GM12878 (cell line): ENCODE measurements at regions not wholly inside any gene's neighbourhood (a gene's known extent, or its start where the extent isn't known, plus 50 kb on each side); places are given as distances from the start of the nearest gene placed in this dataset.

Experiments
- ATAC-seq: fragments of 200-7000 bp; cut with Tn5 transposase; 3 replicates; pipeline ENCODE4 v1.9.1; 2020; ENCODE audit warnings: mild to moderate bottlenecking, moderate library complexity
- BruUV-seq: library from RNA; stranded (reverse); fragments of 400-500 nt; replicated peaks from 2 replicates; lab custom pipeline; 2021; lab: Mats Ljungman, UMichigan
- CTCF ChIA-PET: fragments of 300-600 bp; sonication (Branson Sonifier 250); formaldehyde crosslinking; extraction: SDS; loops from one replicate; lab custom pipeline; 2021; ENCODE audit warnings: inconsistent platforms; lab: Yijun Ruan, JAX
- POLR2A ChIA-PET: fragments of 350-600 bp; formaldehyde crosslinking; extraction: SDS; loops from one replicate; lab custom pipeline; 2021; ENCODE audit warnings: inconsistent platforms; lab: Charles Lee
- RAD21 ChIA-PET: fragments of 300-600 bp; sonication (Branson Sonifier 250); formaldehyde crosslinking; loops from one replicate; lab custom pipeline; 2023; ENCODE audit warnings: antibody characterized with exemption; ENCODE audit not compliant: unreplicated experiment; lab: Charles Lee
- SMC1A ChIA-PET: fragments of 300-600 bp; sonication (Branson Sonifier 250); formaldehyde crosslinking; loops from one replicate; lab custom pipeline; 2023; ENCODE audit not compliant: unreplicated experiment, uncharacterized antibody; lab: Charles Lee
- DNase-seq: peaks from one replicate; pipeline ENCODE4 v3.0.0-alpha.2; 2011; ENCODE audit warnings: low read depth, low spot score
- FAIRE-seq: peaks from 3 replicates; lab custom pipeline; 2011; peaks lifted over from hg19 to GRCh38; lab: Jason Lieb, UNC
- H2AFZ ChIP-seq: 2 replicates; pipeline ENCODE4 v1.6.0; 2011; ENCODE audit warnings: low read depth, low read length, control low read depth; ENCODE audit not compliant: control insufficient read depth
- H3K27ac ChIP-seq: 2 replicates; pipeline ENCODE4 v1.5.1; 2011; ENCODE audit warnings: control low read depth; ENCODE audit not compliant: control insufficient read depth, insufficient read depth
- H3K27me3 ChIP-seq, 2 experiments: replicated peaks in 1 of 2; 2 replicates each; pipeline versions ENCODE4 v1.6.0 to v1.6.1; 2011; ENCODE audit warnings: low read length in 1 of 2; ENCODE audit not compliant: control insufficient read depth in 2 of 2, insufficient read depth in 2 of 2
- H3K36me3 ChIP-seq, 2 experiments: 2 replicates each; pipeline ENCODE4 v1.5.1; 2011; ENCODE audit warnings: low read length in 1 of 2; ENCODE audit not compliant: control insufficient read depth in 2 of 2, insufficient read depth in 2 of 2
- H3K4me1 ChIP-seq: 2 replicates; pipeline ENCODE4 v1.6.1; 2011; ENCODE audit warnings: mild to moderate bottlenecking, low read length, moderate library complexity, mixed read lengths; ENCODE audit not compliant: control insufficient read depth, insufficient read depth
- H3K4me2 ChIP-seq: 2 replicates; pipeline ENCODE4 v1.6.0; 2011; ENCODE audit warnings: control low read depth; ENCODE audit not compliant: control insufficient read depth, insufficient read depth
- H3K4me3 ChIP-seq: fragments of 200-600 bp; sonication (generic); 2 replicates; pipeline ENCODE4 v1.5.1; 2016
- H3K79me2 ChIP-seq: 2 replicates; pipeline ENCODE4 v1.6.0; 2011; ENCODE audit warnings: low read length; ENCODE audit not compliant: control insufficient read depth, insufficient read depth
- H3K9ac ChIP-seq: 2 replicates; pipeline ENCODE4 v1.8.0; 2011; ENCODE audit warnings: low read length, control low read depth, mixed read lengths; ENCODE audit not compliant: control insufficient read depth, insufficient read depth
- H3K9me3 ChIP-seq: replicated peaks from 3 replicates; pipeline ENCODE4 v1.5.1; 2011; ENCODE audit warnings: mild to moderate bottlenecking, low read length; ENCODE audit not compliant: control insufficient read depth, insufficient read depth
- H4K20me1 ChIP-seq: 2 replicates; pipeline ENCODE4 v1.6.0; 2011; ENCODE audit not compliant: control insufficient read depth, insufficient read depth
- BRCA1 ChIP-seq: IDR thresholded peaks from 2 replicates; pipeline ENCODE4 v1.6.1; 2011; ENCODE audit warnings: low read depth, low read length, improper control_type of control experiment
- CHD2 ChIP-seq: IDR thresholded peaks from 2 replicates; pipeline ENCODE4 v1.6.1; 2011; ENCODE audit warnings: low read depth, low read length, improper control_type of control experiment, borderline replicate concordance
- CUX1 ChIP-seq: IDR thresholded peaks from 2 replicates; pipeline ENCODE4 v1.6.1; 2012; ENCODE audit warnings: improper control_type of control experiment, low read depth, low read length; ENCODE audit not compliant: insufficient replicate concordance
- ELK1 ChIP-seq: IDR thresholded peaks from 2 replicates; pipeline ENCODE4 v1.6.1; 2012; ENCODE audit warnings: low read depth, low read length, improper control_type of control experiment
- MTA2 ChIP-seq: fragments of 450-650 bp; IDR thresholded peaks from 2 replicates; pipeline ENCODE4 v1.6.1; 2016; ENCODE audit warnings: low read depth, mild to moderate bottlenecking, moderate library complexity
- POU2F2 ChIP-seq: IDR thresholded peaks from 3 replicates; pipeline ENCODE4 v1.6.1; 2011; ENCODE audit warnings: low read depth, mild to moderate bottlenecking, low read length, borderline replicate concordance
- STAT1 ChIP-seq: fragments of 450-650 bp; conservative IDR thresholded peaks from 2 replicates; pipeline ENCODE4 v1.6.1; 2014; ENCODE audit warnings: antibody characterized with exemption, mild to moderate bottlenecking
- YBX1 ChIP-seq: fragments of 450-650 bp; IDR thresholded peaks from 2 replicates; pipeline ENCODE4 v1.6.1; 2016; ENCODE audit warnings: antibody characterized with exemption
- ZZZ3 ChIP-seq: IDR thresholded peaks from 2 replicates; pipeline ENCODE4 v1.6.1; 2011; ENCODE audit warnings: low read depth; ENCODE audit not compliant: control insufficient read depth, insufficient read length
- WGBS: methylation state at CpG from one replicate; pipeline ENCODE4 v1.1.6; 2016; ENCODE audit warnings: low lambda C conversion rate; ENCODE audit not compliant: insufficient replicate concordance, insufficient coverage; ENCODE audit errors: missing lambda C conversion rate; 5-methylcytosine and 5-hydroxymethylcytosine counted together
- in situ Hi-C: fragments of 300-500 bp; cut with MboI; formaldehyde crosslinking; loops from 9 replicates; pipeline ENCODE4 v1.14.3; 2018; ENCODE audit warnings: mixed read lengths
- intact Hi-C: fragments of 100-400 bp; cut with micrococcal nuclease; formaldehyde crosslinking; loops from one replicate; pipeline ENCODE4 v1.14.2; 2022; ENCODE audit not compliant: unreplicated experiment
- TF ChIP-seq, protein P1 (sequence below): fragments of 150-350 bp; IDR thresholded peaks from 2 replicates; pipeline ENCODE4 v1.6.1; 2014; ENCODE audit warnings: mild to moderate bottlenecking, low read depth, low read length

GRCh38 chr14:101018561-101019290, 115.2 kb upstream of the RTL1 start:
- intact Hi-C loops (no loop called here), in situ Hi-C loops (no loop called here)
- ATAC-seq: no peak
- H3K27ac ChIP-seq: no peak overlapping the region
- SMC1A ChIA-PET: no interaction called here
- H3K27me3 ChIP-seq: no peaks in the 10 kb centered on the region
- no peaks in the 10 kb centered on the region for H4K20me1 ChIP-seq
- CTCF ChIA-PET: no interaction called here
- BruUV-seq: no TSS peak
- no peak overlapping the region for H3K4me2 ChIP-seq
- H3K4me1 ChIP-seq: no peaks in the 10 kb centered on the region
- POLR2A ChIA-PET: no interaction called here
- no peak overlapping the region for H3K9ac ChIP-seq
- H3K4me3 ChIP-seq: no peak overlapping the region
- H3K9me3 ChIP-seq: no peaks in the 10 kb centered on the region; the same call in 2 of the 3 replicates
- no peak for DNase-seq
- no peaks in the 10 kb centered on the region for H3K36me3 ChIP-seq
- no peak for FAIRE-seq
- 59% methylated on average over 13 of the region's 13 CpGs for WGBS
- TF ChIP-seq ZZZ3: no peak
- no peak for TF ChIP-seq YBX1
- TF ChIP-seq POU2F2: no peak
- TF ChIP-seq STAT1: no peak
- no peak for TF ChIP-seq ELK1
- TF ChIP-seq CHD2: no peak
- TF ChIP-seq, all 136 proteins: peak for 0
- RAD21 ChIA-PET: no interaction called here
- Histone ChIP-seq H2AFZ (no peak overlapping the region), H3K79me2 (no peaks in the 10 kb centered on the region)

- Histone ChIP-seq H3K36me3 (no peaks in the 10 kb centered on the region), H3K4me2 (no peak overlapping the region), H2AFZ (no peak overlapping the region), H3K9me3 (no peaks in the 10 kb centered on the region; the same call in 2 of the 3 replicates), H3K27me3 (no peaks in the 10 kb centered on the region), H3K79me2 (no peaks in the 10 kb centered on the region), H3K4me3 (no peak overlapping the region), H4K20me1 (no peaks in the 10 kb centered on the region), H3K4me1 (no peaks in the 10 kb centered on the region), H3K9ac (no peak overlapping the region), H3K27ac (no peak overlapping the region)
- 40% methylated on average over 1 of the region's 2 CpGs for WGBS
- FAIRE-seq: no peak
- DNase-seq: no peak
- ATAC-seq: no peak
- RAD21 ChIA-PET: no interaction called here
- in situ Hi-C loops: no loop called here
- SMC1A ChIA-PET: no interaction called here
- POLR2A ChIA-PET: no interaction called here
- intact Hi-C loops: no loop called here
- no TSS peak for BruUV-seq
- CTCF ChIA-PET: no interaction called here
- TF ChIP-seq MTA2 (no peak), CUX1 (no peak), BRCA1 (no peak)
- TF ChIP-seq, protein P1, sequence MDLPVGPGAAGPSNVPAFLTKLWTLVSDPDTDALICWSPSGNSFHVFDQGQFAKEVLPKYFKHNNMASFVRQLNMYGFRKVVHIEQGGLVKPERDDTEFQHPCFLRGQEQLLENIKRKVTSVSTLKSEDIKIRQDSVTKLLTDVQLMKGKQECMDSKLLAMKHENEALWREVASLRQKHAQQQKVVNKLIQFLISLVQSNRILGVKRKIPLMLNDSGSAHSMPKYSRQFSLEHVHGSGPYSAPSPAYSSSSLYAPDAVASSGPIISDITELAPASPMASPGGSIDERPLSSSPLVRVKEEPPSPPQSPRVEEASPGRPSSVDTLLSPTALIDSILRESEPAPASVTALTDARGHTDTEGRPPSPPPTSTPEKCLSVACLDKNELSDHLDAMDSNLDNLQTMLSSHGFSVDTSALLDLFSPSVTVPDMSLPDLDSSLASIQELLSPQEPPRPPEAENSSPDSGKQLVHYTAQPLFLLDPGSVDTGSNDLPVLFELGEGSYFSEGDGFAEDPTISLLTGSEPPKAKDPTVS: no peak
Measured at GRCh38 chr14:101019541-101019940, 116.0 kb upstream of the RTL1 start.
